ENCODE measurements at regions not wholly inside any gene's neighbourhood (a gene's known extent, or its start where the extent isn't known, plus 50 kb on each side); places are given as distances from the start of the nearest gene placed in this dataset.

DNA sequence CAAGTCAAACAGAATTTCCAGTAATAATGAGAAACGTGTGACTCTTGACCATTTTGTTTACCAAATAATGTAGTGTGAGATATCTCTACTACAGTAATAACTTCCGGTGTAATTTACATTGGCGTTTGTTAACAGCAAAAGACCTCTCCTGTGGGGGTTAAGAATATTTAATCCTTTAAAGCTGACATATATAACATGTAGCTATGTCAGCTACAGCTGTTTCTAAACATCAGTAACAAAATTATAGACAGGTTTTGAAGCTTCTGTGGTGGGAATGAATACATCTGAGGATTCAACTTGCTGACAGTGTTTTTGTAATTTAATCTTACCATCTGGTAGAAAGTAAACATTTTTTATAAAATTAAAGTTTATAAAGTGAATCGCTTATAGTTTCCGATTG lies 73.6 kb upstream of the TENM3 start:
- no peak for DNase-seq

DNA sequence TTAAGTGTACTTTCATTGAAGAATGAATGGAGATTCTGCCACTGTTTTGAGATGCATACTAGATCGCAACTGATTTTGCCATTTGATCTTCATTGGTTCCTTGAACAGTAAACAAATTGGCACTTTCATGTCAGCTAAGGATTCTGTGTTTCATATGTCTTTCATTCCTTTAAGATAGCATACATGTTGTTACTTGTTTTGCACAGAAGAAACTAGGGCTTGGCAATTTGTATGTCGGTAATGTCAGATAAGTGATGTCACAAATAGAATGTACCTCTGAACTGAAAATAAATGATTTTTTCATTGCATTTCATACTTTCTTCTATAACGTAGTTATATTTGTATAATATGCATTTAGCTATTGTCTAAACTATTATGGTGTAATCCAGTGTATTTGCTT lies 73.2 kb upstream of the TENM3 start:
- no peak for DNase-seq

DNA sequence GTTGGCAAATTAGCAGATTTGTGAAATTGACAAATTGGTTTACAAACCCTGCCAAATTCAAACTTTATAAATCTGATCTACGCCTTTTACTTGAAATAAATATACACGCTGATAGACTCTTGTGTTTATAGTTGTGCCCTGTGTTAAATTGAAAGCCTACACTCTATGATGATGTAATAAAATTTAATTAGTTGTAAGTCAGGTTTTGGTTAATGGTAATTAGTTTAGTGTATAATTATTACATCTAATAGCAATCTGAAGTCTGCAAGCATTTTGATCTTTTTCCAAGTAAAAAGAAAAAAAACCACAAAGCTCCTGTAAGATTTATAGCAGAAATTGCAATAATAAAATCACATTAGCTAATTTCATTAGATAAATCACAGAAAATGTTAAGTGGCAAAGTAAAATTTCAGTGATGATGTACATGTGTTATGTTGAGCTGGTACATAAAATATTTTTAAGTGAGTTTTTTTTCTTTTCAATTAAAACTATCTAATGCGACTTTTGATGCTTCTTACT lies 72.7 kb upstream of the TENM3 start:
- no peak for DNase-seq

DNA sequence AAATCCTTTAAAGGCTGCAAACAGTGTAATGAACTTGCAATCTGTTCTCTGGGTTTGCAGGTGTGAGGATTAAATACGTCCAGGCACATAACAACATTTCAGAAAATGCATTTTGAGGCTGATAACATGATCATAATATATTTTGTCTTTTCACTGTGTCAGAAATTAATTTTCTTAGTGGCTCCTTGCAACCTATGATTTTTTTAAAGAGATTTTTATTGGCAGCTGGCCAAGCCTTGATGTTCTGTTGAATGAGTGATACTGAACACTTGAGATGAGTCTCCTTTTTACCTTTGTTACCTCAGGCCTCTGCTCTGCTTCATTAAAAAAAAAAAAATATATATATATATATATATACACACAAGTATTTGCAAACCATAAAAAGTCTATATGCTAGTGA lies 68.2 kb upstream of the TENM3 start:
- no peak for DNase-seq

DNA sequence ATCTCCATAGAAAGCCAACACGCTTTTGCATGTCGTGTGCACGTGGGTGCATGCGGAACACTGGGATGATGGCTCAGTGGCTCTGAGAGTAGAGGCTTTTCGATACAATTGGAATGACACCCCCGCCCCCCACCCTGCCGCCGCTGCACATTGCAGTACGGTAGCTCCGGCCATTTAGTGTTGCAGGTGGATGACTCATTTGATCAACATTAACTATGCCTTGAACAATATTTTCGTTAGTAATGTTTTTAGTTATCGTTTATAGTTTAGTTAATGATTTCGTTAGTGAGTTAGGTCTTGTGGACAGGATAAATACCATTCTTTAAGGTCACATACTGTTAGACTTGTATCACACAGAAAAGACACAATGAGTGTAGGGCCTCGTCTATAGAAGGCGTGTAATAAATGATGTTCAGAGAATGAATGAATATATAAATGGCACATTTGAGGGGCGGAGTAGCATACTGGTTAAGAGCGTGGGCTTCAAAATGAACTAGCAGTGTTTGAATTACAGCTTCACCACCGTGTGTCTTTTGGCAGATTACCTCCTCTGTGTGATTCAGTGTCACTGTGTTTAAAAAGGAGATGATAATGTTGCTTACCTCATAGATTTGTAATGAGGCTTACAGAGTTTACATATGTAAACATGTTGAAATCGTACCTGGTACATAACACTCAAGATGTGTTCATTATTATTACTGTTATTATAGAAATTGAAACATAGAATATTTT lies 67.2 kb upstream of the TENM3 start:
- DNase-seq: peak; percentile 2

DNA sequence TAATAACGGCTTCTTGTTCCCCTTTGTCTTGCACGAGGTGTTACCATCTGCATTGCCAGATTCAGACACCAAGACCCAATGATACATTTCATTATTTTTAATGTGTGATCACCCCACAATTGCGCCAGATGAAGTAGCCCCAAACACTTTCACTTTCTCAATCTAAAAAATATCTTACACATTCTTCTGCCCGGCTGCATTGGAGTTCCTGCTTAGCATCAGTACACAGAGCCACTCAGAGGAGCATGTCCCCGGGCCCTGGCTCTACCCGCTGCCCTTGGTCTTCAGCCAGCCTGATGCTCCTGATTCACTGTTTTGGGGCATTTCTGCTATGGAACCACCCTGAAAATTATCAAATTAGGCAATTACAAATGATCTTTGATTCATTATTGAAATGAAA lies 66.0 kb upstream of the TENM3 start:
- no peak for DNase-seq

DNA sequence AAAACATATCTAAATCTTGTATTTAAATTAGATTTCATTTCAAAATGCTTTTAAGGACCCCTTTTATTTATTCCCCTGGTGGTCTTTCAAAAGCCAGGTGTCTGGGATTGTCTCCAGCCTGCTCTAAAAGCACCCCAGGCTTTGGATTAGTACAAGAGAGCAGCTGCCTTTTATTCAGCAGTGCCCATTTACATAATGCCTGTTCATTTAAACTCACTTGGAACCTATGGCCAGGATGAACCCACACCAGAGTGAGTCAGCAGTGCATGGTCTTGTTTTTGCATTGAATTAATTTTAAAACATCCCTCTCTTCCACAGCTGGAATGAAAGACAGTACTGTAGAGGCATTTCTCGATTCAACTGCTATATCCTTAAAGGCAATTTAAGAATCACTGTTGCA lies 64.1 kb upstream of the TENM3 start:
- no peak for DNase-seq

DNA sequence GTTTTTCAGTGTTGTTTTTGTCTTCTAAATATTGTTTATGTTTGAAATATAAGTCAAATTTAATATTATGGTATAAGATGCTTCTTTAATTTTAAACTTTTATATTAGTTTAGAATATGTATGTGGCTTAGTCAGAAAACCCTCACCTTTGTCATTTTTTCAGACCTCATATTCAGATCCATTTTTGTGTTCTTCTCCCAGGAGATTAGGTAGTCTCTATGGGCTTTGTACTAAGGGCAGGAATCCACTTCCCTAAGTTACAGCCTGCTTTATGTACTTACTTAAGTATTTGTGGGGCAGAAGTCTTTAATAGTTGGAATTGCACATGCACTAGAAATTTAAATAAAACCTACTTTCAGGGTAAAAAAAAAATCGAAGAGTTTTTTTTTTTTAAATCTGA lies 63.5 kb upstream of the TENM3 start:
- no peak for DNase-seq

DNA sequence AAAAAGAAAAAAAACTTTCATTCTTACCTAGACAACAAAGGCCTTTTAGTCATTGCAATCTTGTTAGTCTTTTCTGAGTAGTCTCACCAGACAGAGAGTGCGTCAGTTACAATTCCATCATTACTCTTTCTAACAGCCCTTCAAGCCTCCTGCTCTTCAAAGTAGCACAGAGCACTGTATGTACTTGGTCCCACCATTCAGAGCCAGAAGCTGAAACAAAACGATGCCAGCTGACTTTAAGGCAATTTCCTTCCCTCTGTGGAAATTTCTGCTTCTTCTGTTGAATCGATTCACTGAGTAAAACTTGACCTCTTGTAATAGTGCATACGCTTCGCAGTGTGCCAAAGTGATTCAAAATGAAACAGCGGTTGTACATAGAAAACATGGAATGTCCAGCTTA lies 57.7 kb upstream of the TENM3 start:
- no peak for DNase-seq

DNA sequence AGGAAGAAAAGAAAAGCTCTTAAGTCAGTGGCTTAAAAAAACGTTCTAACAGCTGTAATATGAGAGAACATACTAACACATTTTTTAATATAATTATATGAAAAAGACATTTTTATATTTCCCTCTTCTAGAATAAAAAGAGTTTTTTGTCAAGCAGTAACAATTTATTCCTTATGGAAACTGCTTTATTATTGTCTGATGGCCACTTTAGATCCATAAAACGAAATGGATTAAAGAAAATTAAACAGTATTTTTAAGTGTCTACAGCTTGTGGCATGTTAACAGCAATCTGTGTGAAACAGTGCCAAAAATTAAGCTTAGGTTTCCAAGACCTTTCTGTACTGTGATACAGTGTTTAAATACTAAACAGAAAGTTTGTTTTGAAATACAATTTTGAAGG lies 55.5 kb upstream of the TENM3 start:
- no peak for DNase-seq

DNA sequence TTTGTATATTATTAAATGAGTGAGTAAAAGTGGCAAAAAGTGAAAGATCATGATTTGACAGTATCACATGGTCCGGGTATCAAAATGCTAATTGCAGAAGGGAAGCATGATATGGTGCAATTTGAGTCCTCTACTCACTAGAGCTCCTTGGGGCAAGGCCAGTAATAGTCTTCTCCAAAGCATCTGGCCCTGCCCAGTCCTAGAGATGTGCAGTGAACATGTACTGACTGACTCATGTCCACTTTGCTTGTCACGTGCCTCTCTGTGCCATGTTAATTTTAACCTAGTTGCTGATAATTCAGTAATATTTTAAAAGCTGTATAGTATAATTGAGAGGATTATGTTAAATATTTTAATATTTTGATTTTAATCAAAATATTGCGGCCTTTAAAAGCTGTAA lies 54.6 kb upstream of the TENM3 start:
- no peak for DNase-seq

DNA sequence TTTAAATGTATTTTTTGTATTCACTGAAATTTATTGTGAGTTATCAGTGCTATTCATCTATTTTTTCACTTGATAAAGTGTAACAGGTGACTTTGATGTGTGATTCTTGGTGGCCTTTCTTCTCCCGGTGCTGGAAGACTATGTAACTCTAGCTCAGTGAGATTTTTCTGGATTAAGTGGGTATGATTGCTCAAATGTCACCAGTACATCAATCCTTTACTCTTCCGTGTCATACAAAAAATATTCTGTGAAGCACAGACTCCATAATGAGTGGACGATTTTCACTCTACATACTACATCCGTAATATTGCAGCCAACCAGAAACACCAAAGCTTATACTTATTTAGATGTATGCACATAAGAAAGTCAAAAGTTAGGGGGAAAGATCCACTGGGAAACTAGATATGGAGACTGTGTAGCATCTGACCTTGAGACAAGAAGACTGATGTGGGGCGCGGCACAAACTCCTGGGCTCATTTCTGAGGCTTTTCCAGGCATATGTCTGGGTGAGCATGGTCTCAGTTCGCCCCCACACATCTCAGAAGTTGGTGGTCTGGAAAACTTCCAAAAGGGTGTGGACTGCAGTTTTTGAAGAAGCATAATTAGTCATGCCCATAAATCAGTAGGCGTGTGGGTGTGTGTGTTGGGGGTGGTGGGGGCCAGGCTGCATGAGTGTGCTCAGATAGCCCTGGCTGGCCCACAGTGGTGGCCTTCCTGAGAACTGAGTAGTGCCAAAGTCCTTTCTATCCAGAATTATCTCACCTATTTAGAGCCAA lies 53.9 kb upstream of the TENM3 start:
- no peak for DNase-seq

DNA sequence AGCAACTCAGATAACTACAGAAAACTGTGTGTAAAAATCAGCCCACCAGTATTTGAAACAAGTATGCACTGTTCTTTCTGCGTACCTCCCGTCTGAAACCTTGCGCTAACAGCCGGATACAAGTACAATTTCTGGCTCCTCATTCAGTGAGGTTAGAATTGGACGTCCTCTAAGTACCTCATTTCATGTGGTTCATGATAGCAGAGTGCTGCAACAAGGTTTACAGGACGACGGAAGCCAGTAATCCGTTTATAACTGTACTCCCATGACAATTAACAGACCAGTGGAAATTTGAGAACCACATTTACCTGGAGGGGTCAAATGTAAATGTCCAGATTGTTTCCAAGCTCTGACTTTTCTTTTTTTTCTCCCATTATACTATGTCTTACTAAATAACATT lies 52.9 kb upstream of the TENM3 start:
- DNase-seq: no peak

DNA sequence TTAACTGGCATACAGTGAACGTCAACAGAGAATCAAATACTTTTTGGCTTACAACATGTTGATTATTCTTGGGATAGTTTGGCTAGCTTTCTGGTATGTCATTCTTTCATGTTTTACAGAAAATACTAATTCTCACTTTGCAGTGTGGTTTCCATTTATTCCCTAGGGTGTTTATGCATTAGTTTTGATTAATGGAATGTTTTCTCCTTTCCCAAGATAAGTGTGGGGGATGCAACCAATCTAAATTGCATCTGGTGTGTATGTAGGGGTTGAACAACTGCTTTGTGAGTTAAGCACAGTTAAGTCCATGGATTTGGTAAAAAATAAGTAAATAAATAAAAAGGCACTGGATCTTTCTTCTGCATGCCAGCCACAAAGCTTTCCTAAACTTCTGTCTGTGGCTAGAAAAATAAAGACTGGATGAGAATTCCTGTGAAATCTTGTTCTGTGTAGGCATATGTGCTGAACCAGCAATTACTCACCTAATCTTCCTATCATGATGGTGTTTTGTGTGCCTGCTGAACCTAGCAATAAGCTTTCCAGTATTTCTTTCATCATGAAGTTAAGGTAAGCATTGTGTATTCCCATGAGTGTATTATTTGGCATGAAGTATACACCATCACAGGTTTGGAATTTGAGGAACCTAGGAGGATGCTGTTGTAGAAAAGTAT lies 50.6 kb upstream of the TENM3 start:
- DNase-seq: no peak

DNA sequence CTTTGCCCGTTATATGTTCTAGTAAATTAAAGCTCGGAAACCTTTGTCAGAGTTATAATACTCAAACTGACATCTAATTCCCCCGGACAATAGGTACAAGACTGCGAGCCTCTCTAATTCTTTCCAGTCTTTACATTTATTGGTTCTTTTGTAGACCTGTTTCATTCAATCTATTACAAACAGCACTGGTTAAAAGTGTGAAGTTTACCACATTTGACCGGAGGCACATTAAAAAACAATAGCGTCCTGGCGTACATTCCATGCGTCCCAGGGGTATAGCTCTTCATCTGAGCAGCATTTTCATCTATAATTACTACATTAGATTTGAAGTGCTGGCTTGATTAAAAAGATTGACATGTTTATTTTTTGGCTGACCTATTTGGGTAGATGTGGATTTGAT lies 49.9 kb upstream of the TENM3 start:
- DNase-seq: no peak
